GM23248 (cell line): ENCODE measurements at regions not wholly inside any gene's neighbourhood (a gene's known extent, or its start where the extent isn't known, plus 50 kb on each side); places are given as distances from the start of the nearest gene placed in this dataset.
"Not testable (repeated sequence)": the region's sequence is repeated elsewhere in the genome, so short reads cannot be mapped to it uniquely, and the experiment has no call there.

ENCODE experiments used
- DNase-seq: peaks from one replicate; pipeline ENCODE4 v3.0.0-alpha.2; 2015
- H2AFZ ChIP-seq: fragments of 200-600 bp; sonication (generic); 2 replicates; pipeline ENCODE4 v1.6.1; 2016; ENCODE audit warnings: antibody characterized with exemption
- H3F3A ChIP-seq: fragments of 200-600 bp; sonication (generic); 2 replicates; pipeline ENCODE4 v1.6.1; 2016; ENCODE audit warnings: mild to moderate bottlenecking, antibody characterized with exemption, mixed run types; ENCODE audit not compliant: insufficient read depth
- H3K27ac ChIP-seq: fragments of 200-600 bp; sonication (generic); 2 replicates; pipeline ENCODE4 v1.5.1; 2016; ENCODE audit warnings: mild to moderate bottlenecking
- H3K27me3 ChIP-seq: fragments of 200-600 bp; sonication (generic); replicated peaks from 2 replicates; pipeline ENCODE4 v1.6.1; 2016; ENCODE audit warnings: mild to moderate bottlenecking; ENCODE audit not compliant: insufficient read depth
- H3K36me3 ChIP-seq: fragments of 200-600 bp; sonication (generic); 2 replicates; pipeline ENCODE4 v1.6.1; 2016; ENCODE audit warnings: low read depth, mild to moderate bottlenecking
- H3K4me1 ChIP-seq: fragments of 200-600 bp; sonication (generic); 2 replicates; pipeline ENCODE4 v1.6.1; 2016; ENCODE audit warnings: mild to moderate bottlenecking; ENCODE audit not compliant: insufficient read depth
- H3K4me2 ChIP-seq: fragments of 200-600 bp; sonication (generic); one replicate; pipeline ENCODE4 v1.6.1; 2016; ENCODE audit warnings: mild to moderate bottlenecking; ENCODE audit not compliant: unreplicated experiment
- H3K4me3 ChIP-seq: fragments of 200-600 bp; sonication (generic); 2 replicates; pipeline ENCODE4 v1.5.1; 2016; ENCODE audit warnings: mild to moderate bottlenecking
- H3K79me2 ChIP-seq: fragments of 200-600 bp; sonication (generic); 2 replicates; pipeline ENCODE4 v1.6.1; 2016; ENCODE audit warnings: mild to moderate bottlenecking; ENCODE audit not compliant: insufficient read depth
- H3K9ac ChIP-seq: fragments of 200-600 bp; sonication (generic); 2 replicates; pipeline ENCODE4 v1.6.1; 2016; ENCODE audit warnings: mild to moderate bottlenecking
- H3K9me2 ChIP-seq: fragments of 200-600 bp; sonication (generic); 2 replicates; pipeline ENCODE4 v1.6.1; 2016; ENCODE audit warnings: mixed run types, mild to moderate bottlenecking, moderate library complexity; ENCODE audit not compliant: insufficient read depth
- H3K9me3 ChIP-seq: fragments of 200-600 bp; sonication (generic); one replicate; pipeline ENCODE4 v1.6.1; 2017; ENCODE audit warnings: low read depth
- H4K20me1 ChIP-seq: fragments of 200-600 bp; sonication (generic); 2 replicates; pipeline ENCODE4 v1.6.0; 2016; ENCODE audit not compliant: insufficient read depth
- EZH2 ChIP-seq: fragments of 200-600 bp; sonication (generic); IDR thresholded peaks from 2 replicates; pipeline ENCODE4 v1.6.1; 2018; ENCODE audit warnings: antibody characterized with exemption, mild to moderate bottlenecking; ENCODE audit not compliant: insufficient read depth, poor library complexity, severe bottlenecking
- EZH2phosphoT487 ChIP-seq: fragments of 200-600 bp; sonication (generic); IDR thresholded peaks from 2 replicates; pipeline ENCODE4 v1.6.1; 2018; ENCODE audit warnings: antibody characterized with exemption, moderate library complexity, mild to moderate bottlenecking, low read depth; ENCODE audit not compliant: insufficient read depth
- WGBS, 2 experiments: methylation state at CpG; one replicate each; pipeline ENCODE4 v1.1.6; 2015 to 2017; ENCODE audit warnings: low lambda C conversion rate in 2 of 2, low coverage in 1 of 2; ENCODE audit errors: missing lambda C conversion rate in 2 of 2; 5-methylcytosine and 5-hydroxymethylcytosine counted together
- in situ Hi-C: fragments of 300-500 bp; cut with MboI; formaldehyde crosslinking; loops from 2 replicates; pipeline ENCODE4 v1.15.0; 2020

DNA sequence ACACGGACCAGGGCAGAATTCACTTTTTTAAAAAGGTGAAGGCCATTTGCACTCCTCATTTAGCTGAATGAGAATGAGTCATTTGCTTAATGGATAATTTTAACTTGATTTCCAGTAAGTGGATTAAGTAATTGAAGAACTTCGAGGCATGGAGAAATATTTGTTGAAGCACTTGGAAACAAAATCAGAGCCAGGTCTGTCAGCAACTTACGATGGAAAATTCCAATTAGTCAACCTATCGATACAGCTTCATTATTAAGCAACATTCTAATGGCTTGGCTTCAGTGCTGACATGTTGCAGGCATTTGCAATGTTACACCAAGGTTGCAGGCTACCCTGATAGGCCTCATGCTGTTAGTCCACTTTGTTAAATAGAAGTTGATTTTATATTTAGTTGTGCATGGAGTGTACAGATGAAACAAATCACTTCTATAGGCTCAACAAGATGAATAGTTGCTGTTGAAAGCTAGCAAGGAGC is 423.5 kb upstream of the SLC35B3 start:
- TF ChIP-seq EZH2 (no peak), EZH2phosphoT487 (no peak)
- Histone ChIP-seq H3K4me3 (no peak overlapping the region), H3K36me3 (no peaks in the 10 kb centered on the region), H3K9ac (no peak overlapping the region), H3K27ac (no peak overlapping the region), H2AFZ (no peak overlapping the region), H3K27me3 (no peaks in the 10 kb centered on the region), H3K4me2 (no peak overlapping the region), H3K79me2 (no peaks in the 10 kb centered on the region), H3K9me3 (no peaks in the 10 kb centered on the region), H3K9me2 (no peaks in the 10 kb centered on the region), H3K4me1 (no peaks in the 10 kb centered on the region), H3F3A (no peaks in the 10 kb centered on the region), H4K20me1 (no peaks in the 10 kb centered on the region)
- 6 to 7% methylated on average over 4 of the region's 4 CpGs for WGBS, 2 experiments
- in situ Hi-C loops: no loop called here
- no peak for DNase-seq

DNA sequence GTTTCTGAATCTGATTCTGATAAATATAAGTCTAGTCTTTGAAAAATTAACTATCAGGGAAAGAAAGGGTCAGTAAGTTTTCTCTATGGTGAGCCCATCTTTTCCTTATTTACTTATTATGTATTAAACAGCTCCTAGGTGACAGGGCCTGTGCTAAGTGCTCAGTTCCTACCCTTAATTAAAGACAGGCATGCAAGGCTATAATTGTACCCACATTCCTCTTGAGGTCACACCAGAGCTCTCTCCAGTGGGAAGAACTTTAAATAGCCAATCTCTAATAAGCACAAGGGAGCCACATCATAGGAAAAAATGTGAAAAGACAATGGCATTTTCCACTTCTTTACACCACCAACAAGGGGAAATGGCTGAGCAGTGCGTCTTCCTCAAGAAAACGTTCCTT is 421.8 kb upstream of the SLC35B3 start:
- in situ Hi-C loops: no loop called here
- Histone ChIP-seq H3K9ac (no peak overlapping the region), H3F3A (no peaks in the 10 kb centered on the region), H2AFZ (no peak overlapping the region), H3K79me2 (no peaks in the 10 kb centered on the region), H3K4me1 (no peaks in the 10 kb centered on the region), H3K9me2 (no peaks in the 10 kb centered on the region), H3K4me2 (no peak overlapping the region), H3K36me3 (no peaks in the 10 kb centered on the region), H3K27ac (no peak overlapping the region), H3K9me3 (no peaks in the 10 kb centered on the region), H4K20me1 (no peaks in the 10 kb centered on the region), H3K4me3 (no peak overlapping the region), H3K27me3 (no peaks in the 10 kb centered on the region)
- WGBS, 2 experiments: 0 to 3% methylated on average over 2 of the region's 2 CpGs
- TF ChIP-seq EZH2 (no peak), EZH2phosphoT487 (no peak)
- DNase-seq: no peak

DNA sequence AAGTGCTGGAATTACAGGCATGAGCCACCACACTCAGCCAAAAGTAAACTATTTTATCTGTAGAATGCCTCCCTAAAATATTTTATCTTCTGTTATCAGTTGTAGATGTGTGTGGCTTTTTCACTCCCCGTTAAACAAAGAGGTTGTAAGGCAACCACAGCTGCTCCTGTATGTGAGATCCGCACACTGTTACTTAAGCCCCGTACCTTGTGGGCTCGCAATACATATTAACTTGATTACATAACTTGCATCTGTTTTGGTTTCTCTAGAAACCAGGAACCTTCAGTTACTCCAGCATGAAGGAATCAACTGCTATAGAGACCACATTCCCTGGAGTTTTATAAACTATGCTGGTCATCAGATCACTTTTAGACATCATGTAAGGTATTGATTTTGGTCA is 420.1 kb upstream of the SLC35B3 start:
- no peak overlapping the region for H3K4me3 ChIP-seq
- WGBS, 2 experiments: 60 to 66% methylated on average over 4 of the region's 4 CpGs
- H3K4me2 ChIP-seq: no peak overlapping the region
- no peaks in the 10 kb centered on the region for H4K20me1 ChIP-seq
- no peaks in the 10 kb centered on the region for H3K27me3 ChIP-seq
- no peak for TF ChIP-seq EZH2
- no peak for TF ChIP-seq EZH2phosphoT487
- H3K36me3 ChIP-seq: no peaks in the 10 kb centered on the region
- H2AFZ ChIP-seq: no peak overlapping the region
- in situ Hi-C loops: no loop called here
- no peaks in the 10 kb centered on the region for H3K9me2 ChIP-seq
- no peaks in the 10 kb centered on the region for H3K4me1 ChIP-seq
- no peaks in the 10 kb centered on the region for H3F3A ChIP-seq
- H3K9me3 ChIP-seq: no peaks in the 10 kb centered on the region
- H3K27ac ChIP-seq: no peak overlapping the region
- H3K79me2 ChIP-seq: no peaks in the 10 kb centered on the region
- DNase-seq: no peak
- H3K9ac ChIP-seq: no peak overlapping the region

DNA sequence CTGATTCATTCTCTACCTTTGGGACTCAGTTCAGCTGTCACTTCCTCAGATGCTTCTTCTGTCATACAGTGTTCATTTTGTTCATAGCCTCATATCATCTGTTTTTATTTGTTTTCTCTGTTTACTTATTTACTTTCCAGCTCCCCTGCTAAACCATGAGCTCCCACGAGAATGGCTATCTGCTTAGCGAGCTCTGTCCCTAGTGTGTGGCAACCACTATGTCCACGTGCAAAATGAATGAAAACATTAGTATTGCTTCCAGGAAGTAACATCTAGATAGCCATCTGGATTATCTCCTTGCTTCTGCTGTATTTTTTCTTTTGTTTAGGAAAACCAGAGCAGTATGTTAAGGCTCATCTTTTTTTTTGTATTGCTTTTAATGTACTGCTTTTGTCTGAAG is 417.0 kb upstream of the SLC35B3 start:
- Histone ChIP-seq H4K20me1 (no peaks in the 10 kb centered on the region), H3K36me3 (no peaks in the 10 kb centered on the region), H3K4me3 (no peak overlapping the region), H3K79me2 (no peaks in the 10 kb centered on the region), H2AFZ (no peak overlapping the region), H3K9me2 (no peaks in the 10 kb centered on the region), H3K4me2 (no peak overlapping the region), H3K9me3 (peaks cover 5% of the 10 kb centered on the region), H3K27ac (no peak overlapping the region), H3K27me3 (no peaks in the 10 kb centered on the region), H3K9ac (no peak overlapping the region), H3K4me1 (no peaks in the 10 kb centered on the region), H3F3A (no peaks in the 10 kb centered on the region)
- WGBS, 2 experiments: 6 to 13% methylated on average over 3 of the region's 3 CpGs
- no peak for TF ChIP-seq EZH2phosphoT487
- TF ChIP-seq EZH2: no peak
- in situ Hi-C loops: no loop called here
- no peak for DNase-seq

DNA sequence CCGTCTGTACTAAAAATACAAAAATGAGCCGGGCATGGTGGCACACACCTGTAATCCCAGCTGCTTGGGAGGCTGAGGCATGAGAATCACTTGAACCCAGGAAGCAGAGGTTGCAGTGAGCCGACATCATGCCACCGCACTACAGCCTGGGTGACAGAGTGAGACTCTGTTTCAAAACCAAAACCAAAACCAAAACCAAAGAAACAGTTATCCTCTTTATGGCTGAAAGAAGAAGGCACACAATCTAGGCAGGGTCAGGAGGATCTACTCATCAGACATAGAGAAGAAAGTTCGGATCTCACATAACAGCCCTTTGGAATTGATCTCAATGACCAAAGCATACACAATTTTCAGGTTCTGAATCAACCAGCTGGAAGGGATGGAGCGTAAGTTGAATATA is 411.3 kb upstream of the SLC35B3 start:
- H3K79me2 ChIP-seq, in situ Hi-C loops, H2AFZ ChIP-seq, DNase-seq, H4K20me1 ChIP-seq, H3K4me3 ChIP-seq, H3K9me3 ChIP-seq, H3K4me1 ChIP-seq, H3K9me2 ChIP-seq, H3F3A ChIP-seq, H3K36me3 ChIP-seq, H3K27ac ChIP-seq, H3K9ac ChIP-seq, H3K4me2 ChIP-seq, H3K27me3 ChIP-seq: not testable (repeated sequence)
- WGBS, 2 experiments: 39 to 49% methylated on average over 6 of the region's 6 CpGs
